Lower lobe of right lung (tissue), 2 donors: ENCODE measurements at regions not wholly inside any gene's neighbourhood (a gene's known extent, or its start where the extent isn't known, plus 50 kb on each side); places are given as distances from the start of the nearest gene placed in this dataset.

Source experiments
- ATAC-seq, 2 donors: fragments of 200-7000 bp; cut with Tn5 transposase; one replicate each; pipeline ENCODE4 v1.9.1; 2020 to 2022; ENCODE audit warnings: mild to moderate bottlenecking in 2 of 2, moderate library complexity in 2 of 2
- DNase-seq: peaks from one replicate; pipeline ENCODE4 v3.0.0-alpha.2; 2020
- H3K27ac ChIP-seq: fragments of 200-600 bp; one replicate; pipeline ENCODE4 v1.8.0; 2022
- H3K27me3 ChIP-seq: fragments of 200-600 bp; one replicate; pipeline ENCODE4 v1.8.0; 2022; ENCODE audit warnings: low read depth
- H3K36me3 ChIP-seq: fragments of 200-600 bp; one replicate; pipeline ENCODE4 v1.8.0; 2022; ENCODE audit warnings: mild to moderate bottlenecking
- H3K4me1 ChIP-seq: fragments of 200-600 bp; one replicate; pipeline ENCODE4 v1.8.0; 2022
- H3K4me3 ChIP-seq: fragments of 200-600 bp; one replicate; pipeline ENCODE4 v1.8.0; 2022; ENCODE audit warnings: mild to moderate bottlenecking
- H3K9me3 ChIP-seq: fragments of 200-600 bp; one replicate; pipeline ENCODE4 v1.8.0; 2022
- CTCF ChIP-seq: fragments of 200-600 bp; IDR thresholded peaks from one replicate; pipeline ENCODE4 v1.8.0; 2022; ENCODE audit warnings: antibody characterized with exemption, mild to moderate bottlenecking
- intact Hi-C: fragments of 100-400 bp; cut with DNase I; formaldehyde crosslinking; loops from one replicate; pipeline ENCODE4 v1.11.0; 2022
- donor health status: DM: no; HTN: yes; CAD: no; lungs with severe emphysema.

- H3K4me3 ChIP-seq, result no peak overlapping the region
- H3K9me3 ChIP-seq, result no peaks in the 10 kb centered on the region
- H3K4me1 ChIP-seq, result no peaks in the 10 kb centered on the region
- DNase-seq, result no peak
- ATAC-seq, result no peak
- H3K27ac ChIP-seq, result no peak overlapping the region
- no peaks in the 10 kb centered on the region for H3K36me3 ChIP-seq
- intact Hi-C loops, result no loop called here
- TF ChIP-seq CTCF, result no peak
- H3K27me3 ChIP-seq, result no peaks in the 10 kb centered on the region
These were observed 85.4 kb upstream of the THBS2 start for GRCh38 chr6:169339025-169339424.

- intact Hi-C loops, result no loop called here
- no peak overlapping the region for H3K4me3 ChIP-seq
- no peaks in the 10 kb centered on the region for H3K9me3 ChIP-seq
- TF ChIP-seq CTCF, result no peak
- H3K27me3 ChIP-seq, result no peaks in the 10 kb centered on the region
- DNase-seq (no peak), ATAC-seq (no peak)
- H3K4me1 ChIP-seq, result no peaks in the 10 kb centered on the region
- no peaks in the 10 kb centered on the region for H3K36me3 ChIP-seq
- H3K27ac ChIP-seq, result no peak overlapping the region
These were observed 84.3 kb upstream of the THBS2 start for GRCh38 chr6:169337886-169338445.

GRCh38 chr6:169335301-169335700 lies 81.7 kb upstream of the THBS2 start:
- no peak for DNase-seq
- H3K4me3 ChIP-seq, result no peak overlapping the region
- no peak overlapping the region for H3K27ac ChIP-seq
- TF ChIP-seq CTCF, result no peak
- H3K9me3 ChIP-seq, result no peaks in the 10 kb centered on the region
- no peaks in the 10 kb centered on the region for H3K36me3 ChIP-seq
- no peaks in the 10 kb centered on the region for H3K27me3 ChIP-seq
- ATAC-seq, result no peak
- intact Hi-C loops, result no loop called here
- no peaks in the 10 kb centered on the region for H3K4me1 ChIP-seq

GRCh38 chr6:169332250-169332649 lies 78.6 kb upstream of the THBS2 start:
- no peaks in the 10 kb centered on the region for H3K36me3 ChIP-seq
- TF ChIP-seq CTCF, result no peak
- no peak overlapping the region for H3K27ac ChIP-seq
- intact Hi-C loops, result no loop called here
- DNase-seq (no peak), ATAC-seq (no peak)
- H3K4me1 ChIP-seq, result no peaks in the 10 kb centered on the region
- H3K27me3 ChIP-seq, result no peaks in the 10 kb centered on the region
- no peak overlapping the region for H3K4me3 ChIP-seq
- H3K9me3 ChIP-seq, result no peaks in the 10 kb centered on the region

- no peaks in the 10 kb centered on the region for H3K9me3 ChIP-seq
- DNase-seq (no peak), ATAC-seq (no peak)
- TF ChIP-seq CTCF, result no peak
- no peaks in the 10 kb centered on the region for H3K27me3 ChIP-seq
- no peaks in the 10 kb centered on the region for H3K4me1 ChIP-seq
- intact Hi-C loops, result no loop called here
- no peaks in the 10 kb centered on the region for H3K36me3 ChIP-seq
- H3K27ac ChIP-seq, result no peak overlapping the region
- H3K4me3 ChIP-seq, result no peak overlapping the region
These were observed 74.6 kb upstream of the THBS2 start for GRCh38 chr6:169328112-169328801.
